ENCODE measurements at regions not wholly inside any gene's neighbourhood (a gene's known extent, or its start where the extent isn't known, plus 50 kb on each side); places are given as distances from the start of the nearest gene placed in this dataset.

- Histone ChIP-seq H3K36me3 (ENCODE audit: control insufficient read depth, insufficient read depth, low read length) (no peaks in the 10 kb centered on the region), H3K9me3 (ENCODE audit: control insufficient read depth, insufficient read depth, low read length) (no peaks in the 10 kb centered on the region), H3K4me1 (ENCODE audit: control insufficient read depth, insufficient read depth, low read length) (peaks cover 17% of the 10 kb centered on the region), H3K27me3 (ENCODE audit: control insufficient read depth, insufficient read depth, low read length) (peaks cover 14% of the 10 kb centered on the region), H3K27ac (ENCODE audit: low read length) (no peak overlapping the region), H3K4me3 (ENCODE audit: low read length) (no peak overlapping the region)
- no peak for ATAC-seq
- peaks cover 0 to 13% of the 10 kb centered on the region in 2 donors for H3K27me3 Mint-ChIP-seq (ENCODE audit: low read depth in 2 of 2)
- H3K36me3 Mint-ChIP-seq = no peaks in the 10 kb centered on the region
- intact Hi-C loops (cut with micrococcal nuclease) = no loop called here
- H3K9me3 Mint-ChIP-seq = no peaks in the 10 kb centered on the region
- no peak overlapping the region for H3K4me3 Mint-ChIP-seq
- 94% methylated on average over 15 of the region's 15 CpGs for WGBS (ENCODE audit: insufficient coverage)
- H3K4me1 Mint-ChIP-seq = peaks cover 0 to 6% of the 10 kb centered on the region in 2 donors
- no peak for DNase-seq
- no peak for TF ChIP-seq CTCF (IDR thresholded peaks at IDR 0.05)
- H3K27ac Mint-ChIP-seq = no peak overlapping the region
These were observed 162.5 kb upstream of the IER5L start for GRCh38 chr9:129340427-129341170.

- no peaks in the 10 kb centered on the region for H3K36me3 ChIP-seq (ENCODE audit: control insufficient read depth, insufficient read depth, low read length)
- intact Hi-C loops (cut with micrococcal nuclease) = no loop called here
- H3K27ac Mint-ChIP-seq = no peak overlapping the region
- no peaks in the 10 kb centered on the region for H3K36me3 Mint-ChIP-seq
- peaks cover 0 to 16% of the 10 kb centered on the region in 2 donors for H3K27me3 Mint-ChIP-seq (ENCODE audit: low read depth in 2 of 2)
- TF ChIP-seq CTCF (IDR thresholded peaks at IDR 0.05) = no peak
- H3K4me3 Mint-ChIP-seq = no peak overlapping the region
- H3K4me1 ChIP-seq (ENCODE audit: control insufficient read depth, insufficient read depth, low read length) = peaks cover 22% of the 10 kb centered on the region
- H3K27me3 ChIP-seq (ENCODE audit: control insufficient read depth, insufficient read depth, low read length) = peaks cover 14% of the 10 kb centered on the region
- 90% methylated on average over 3 of the region's 3 CpGs for WGBS (ENCODE audit: insufficient coverage)
- no peak for ATAC-seq
- no peak for DNase-seq
- H3K9me3 Mint-ChIP-seq = no peaks in the 10 kb centered on the region
- H3K9me3 ChIP-seq (ENCODE audit: control insufficient read depth, insufficient read depth, low read length) = no peaks in the 10 kb centered on the region
- H3K4me3 ChIP-seq (ENCODE audit: low read length) = no peak overlapping the region
- peaks cover 0 to 6% of the 10 kb centered on the region in 2 donors for H3K4me1 Mint-ChIP-seq
- H3K27ac ChIP-seq (ENCODE audit: low read length) = no peak overlapping the region
These were observed 161.6 kb upstream of the IER5L start for GRCh38 chr9:129339539-129340157.

- intact Hi-C loops (cut with micrococcal nuclease) = no loop called here
- H3K9me3 ChIP-seq (ENCODE audit: control insufficient read depth, insufficient read depth, low read length) = no peaks in the 10 kb centered on the region
- H3K36me3 ChIP-seq (ENCODE audit: control insufficient read depth, insufficient read depth, low read length) = no peaks in the 10 kb centered on the region
- H3K27me3 Mint-ChIP-seq (ENCODE audit: low read depth in 2 of 2) = peaks cover 0 to 17% of the 10 kb centered on the region in 2 donors
- no peaks in the 10 kb centered on the region for H3K9me3 Mint-ChIP-seq
- peaks cover 30% of the 10 kb centered on the region for H3K4me1 ChIP-seq (ENCODE audit: control insufficient read depth, insufficient read depth, low read length)
- peaks cover 0 to 14% of the 10 kb centered on the region in 2 donors for H3K4me1 Mint-ChIP-seq
- ATAC-seq (no peak), DNase-seq (no peak)
- no peak overlapping the region for H3K4me3 Mint-ChIP-seq
- H3K36me3 Mint-ChIP-seq = no peaks in the 10 kb centered on the region
- H3K27ac ChIP-seq (ENCODE audit: low read length) = no peak overlapping the region
- peaks cover 14% of the 10 kb centered on the region for H3K27me3 ChIP-seq (ENCODE audit: control insufficient read depth, insufficient read depth, low read length)
- WGBS (ENCODE audit: insufficient coverage) = 91% methylated on average over 19 of the region's 19 CpGs
- no peak for TF ChIP-seq CTCF (IDR thresholded peaks at IDR 0.05)
- H3K27ac Mint-ChIP-seq = no peak overlapping the region
- H3K4me3 ChIP-seq (ENCODE audit: low read length) = no peak overlapping the region
These were observed 160.8 kb upstream of the IER5L start for GRCh38 chr9:129338724-129339430.

Measured in natural killer cell (primary cell).